ENCODE measurements at regions not wholly inside any gene's neighbourhood (a gene's known extent, or its start where the extent isn't known, plus 50 kb on each side); places are given as distances from the start of the nearest gene placed in this dataset.

DNA sequence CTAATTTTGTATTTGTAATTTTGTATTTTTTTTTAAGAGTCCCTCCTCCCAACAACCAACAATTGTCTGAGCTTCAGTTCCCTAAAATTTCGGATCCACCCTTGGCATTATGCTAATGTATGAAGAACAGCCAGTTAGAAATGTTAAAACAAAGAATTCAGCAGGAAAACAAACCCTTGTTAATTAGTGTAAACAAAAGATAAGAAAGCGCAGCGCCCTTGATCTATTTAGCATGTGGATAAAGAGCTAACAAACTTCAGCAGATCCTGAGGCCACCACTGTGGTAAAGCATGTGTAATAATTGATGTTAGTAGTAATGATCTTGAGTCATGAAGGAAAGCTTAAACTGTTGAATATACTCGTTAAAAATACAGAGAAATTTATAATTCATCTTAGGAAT is 199.8 kb downstream of the TMX1 start:
- no peak overlapping the region for H3K27ac Mint-ChIP-seq
- no peaks in the 10 kb centered on the region for H3K27me3 Mint-ChIP-seq (ENCODE audit: low read depth)

DNA sequence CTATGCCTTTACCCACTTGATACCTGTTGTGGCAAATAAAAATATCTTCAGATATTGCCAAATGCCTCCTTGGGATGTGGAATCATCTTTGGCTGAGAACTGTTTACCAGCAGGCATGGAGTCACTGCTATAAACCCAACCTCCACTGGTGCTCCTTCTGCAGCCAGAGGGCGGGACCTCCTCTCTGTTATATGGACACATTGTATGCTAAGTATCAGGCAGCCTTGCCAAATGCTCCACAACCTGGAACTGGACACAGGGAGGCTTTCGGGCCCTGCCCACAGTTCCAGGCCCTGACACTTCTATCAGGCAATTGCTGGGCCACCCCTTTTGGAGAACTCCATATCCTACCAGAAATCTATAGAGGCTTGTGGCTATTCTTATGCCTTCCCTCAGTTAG is 201.0 kb downstream of the TMX1 start:
- TF ChIP-seq CTCF (IDR thresholded peaks at IDR 0.05; ENCODE audit: unreplicated experiment): no peak
- Mint-ChIP-seq H3K9me3 (no peaks in the 10 kb centered on the region), H3K4me3 (no peak overlapping the region), H3K36me3 (no peaks in the 10 kb centered on the region), H3K27ac (no peak overlapping the region), H3K4me1 (peaks cover 16% of the 10 kb centered on the region), H3K27me3 (ENCODE audit: low read depth) (no peaks in the 10 kb centered on the region)
- DNase-seq (ENCODE audit: low spot score in 2 of 2, unreplicated experiment in 2 of 2): no peak

More for the DNA sequence above, 199.8 kb downstream of the TMX1 start:
- Mint-ChIP-seq H3K4me1 (peaks cover 16% of the 10 kb centered on the region), H3K9me3 (no peaks in the 10 kb centered on the region), H3K36me3 (no peaks in the 10 kb centered on the region), H3K4me3 (no peak overlapping the region)
- DNase-seq (ENCODE audit: low spot score in 2 of 2, unreplicated experiment in 2 of 2): no peak
- no peak for TF ChIP-seq CTCF (IDR thresholded peaks at IDR 0.05; ENCODE audit: unreplicated experiment)

DNA sequence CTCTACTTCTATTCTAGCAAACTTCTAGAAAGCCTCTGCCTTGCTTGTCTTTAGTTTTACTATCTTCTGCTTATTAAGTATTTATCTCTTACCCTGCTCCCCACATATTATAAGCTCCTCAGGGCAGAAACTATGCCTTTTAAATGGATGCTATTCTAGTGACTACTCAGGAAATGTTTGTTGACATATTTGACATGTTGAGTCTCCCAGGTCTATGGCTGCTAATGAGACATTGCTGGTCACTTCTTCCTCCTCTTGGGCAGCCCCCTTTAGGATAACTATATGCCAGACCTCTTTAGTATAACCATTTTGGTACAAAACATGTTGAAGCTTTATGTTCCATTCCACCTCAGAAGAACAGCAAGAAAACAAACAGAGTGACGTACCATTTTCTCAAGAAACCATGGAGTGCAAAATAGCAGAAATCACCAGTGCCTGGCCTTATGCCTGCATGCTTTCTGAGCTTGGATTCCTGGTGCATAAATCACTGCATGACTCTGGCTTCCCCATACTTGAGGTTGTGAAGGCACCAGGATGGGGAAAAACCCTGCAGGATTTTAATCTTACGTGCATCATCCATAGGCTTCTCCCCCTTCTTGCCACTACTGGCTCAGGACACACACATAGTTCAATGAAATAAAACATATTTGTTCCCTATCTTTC is 202.6 kb downstream of the TMX1 start:
- no peaks in the 10 kb centered on the region for H3K9me3 Mint-ChIP-seq
- no peak overlapping the region for H3K27ac Mint-ChIP-seq
- no peaks in the 10 kb centered on the region for H3K36me3 Mint-ChIP-seq
- DNase-seq (ENCODE audit: low spot score in 2 of 2, unreplicated experiment in 2 of 2): no peak
- H3K27me3 Mint-ChIP-seq (ENCODE audit: low read depth): no peaks in the 10 kb centered on the region
- no peak overlapping the region for H3K4me3 Mint-ChIP-seq
- TF ChIP-seq CTCF (IDR thresholded peaks at IDR 0.05; ENCODE audit: unreplicated experiment): no peak
- H3K4me1 Mint-ChIP-seq: peaks cover 16% of the 10 kb centered on the region

- H3K36me3 Mint-ChIP-seq: no peaks in the 10 kb centered on the region
- no peaks in the 10 kb centered on the region for H3K9me3 Mint-ChIP-seq
- no peaks in the 10 kb centered on the region for H3K27me3 Mint-ChIP-seq (ENCODE audit: low read depth)
- H3K27ac Mint-ChIP-seq: no peak overlapping the region
- H3K4me1 Mint-ChIP-seq: peaks cover 16% of the 10 kb centered on the region
- no peak for DNase-seq (ENCODE audit: low spot score in 2 of 2, unreplicated experiment in 2 of 2)
- TF ChIP-seq CTCF (IDR thresholded peaks at IDR 0.05; ENCODE audit: unreplicated experiment): no peak
- H3K4me3 Mint-ChIP-seq: no peak overlapping the region
Measured at GRCh38 chr14:51443195-51444018, 203.4 kb downstream of the TMX1 start.

GRCh38 chr14:51444353-51445000 is 204.4 kb downstream of the TMX1 start:
- H3K9me3 Mint-ChIP-seq: no peaks in the 10 kb centered on the region
- no peak for TF ChIP-seq CTCF (IDR thresholded peaks at IDR 0.05; ENCODE audit: unreplicated experiment)
- H3K27me3 Mint-ChIP-seq (ENCODE audit: low read depth): no peaks in the 10 kb centered on the region
- H3K36me3 Mint-ChIP-seq: no peaks in the 10 kb centered on the region
- H3K27ac Mint-ChIP-seq: no peak overlapping the region
- no peak overlapping the region for H3K4me3 Mint-ChIP-seq
- no peak for DNase-seq (ENCODE audit: low spot score in 2 of 2, unreplicated experiment in 2 of 2)
- H3K4me1 Mint-ChIP-seq: peaks cover 22% of the 10 kb centered on the region
